GM21515 (cell line): ENCODE measurements at regions not wholly inside any gene's neighbourhood (a gene's known extent, or its start where the extent isn't known, plus 50 kb on each side); places are given as distances from the start of the nearest gene placed in this dataset.

ENCODE experiments used
- ATAC-seq: cut with Tn5 transposase; IDR thresholded peaks from one replicate; pipeline ENCODE4 v1.9.1; 2021; ENCODE audit not compliant: unreplicated experiment

DNA sequence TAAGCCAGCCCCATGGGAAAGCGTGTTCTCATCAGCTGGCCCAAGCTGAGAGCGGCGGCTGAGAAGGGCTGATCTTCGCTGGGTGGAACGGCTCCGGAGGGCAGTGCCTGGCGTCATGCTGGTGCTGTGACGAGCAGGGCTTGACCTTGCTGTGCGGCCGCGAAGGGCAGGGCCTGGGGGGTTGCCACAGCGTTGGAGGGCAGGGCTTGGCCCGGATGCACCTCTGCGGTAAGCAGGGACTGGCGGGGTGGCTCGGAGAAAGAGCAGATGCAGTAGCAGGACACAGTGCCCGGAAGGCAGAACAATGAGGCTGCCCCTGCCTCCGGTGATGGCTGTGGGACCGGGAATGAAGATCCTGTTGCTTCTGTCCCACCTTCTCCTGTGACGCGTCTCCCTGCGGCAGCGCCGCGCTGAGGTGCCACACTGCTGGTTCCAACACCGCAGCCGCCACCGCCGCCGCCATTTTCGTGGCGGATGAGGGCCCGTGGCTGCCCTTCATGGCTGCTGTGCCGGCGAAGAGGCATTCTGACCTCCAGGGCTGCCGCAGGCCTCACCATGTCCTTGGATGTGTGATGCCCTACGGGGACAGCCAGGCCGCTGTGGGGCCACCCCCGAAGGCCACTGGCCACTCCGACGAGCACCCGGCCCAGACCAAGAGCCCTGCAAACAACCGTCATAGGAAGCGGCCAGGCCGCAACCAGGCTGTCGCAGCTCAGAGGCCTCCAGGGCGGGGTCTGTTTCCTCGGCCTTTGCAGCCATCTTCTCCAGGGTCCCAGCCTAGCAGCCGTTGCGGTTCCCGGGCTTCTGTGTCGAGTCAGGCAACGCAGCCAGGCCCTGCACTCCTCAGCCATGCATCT, 890.5 kb upstream of the CTNND2 start:
- ATAC-seq, result no peak

DNA sequence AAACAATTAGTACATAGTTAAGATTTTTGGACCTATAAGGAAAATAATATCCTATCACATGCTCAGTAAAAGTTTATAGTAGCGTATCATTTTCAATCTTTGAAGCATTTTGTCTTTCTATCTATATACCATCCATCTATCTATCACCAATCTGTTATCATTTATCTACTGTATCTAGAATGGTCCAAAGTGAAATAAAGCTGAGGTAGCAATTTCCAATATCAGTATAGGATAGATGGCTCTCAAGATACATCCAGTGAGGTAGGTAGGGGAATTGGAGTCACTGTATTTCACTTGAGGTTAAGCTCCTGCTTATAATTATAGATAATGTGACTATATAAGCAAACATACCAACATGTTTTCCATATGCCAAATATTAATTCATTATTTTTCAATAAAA, 889.1 kb upstream of the CTNND2 start:
- ATAC-seq, result no peak

DNA sequence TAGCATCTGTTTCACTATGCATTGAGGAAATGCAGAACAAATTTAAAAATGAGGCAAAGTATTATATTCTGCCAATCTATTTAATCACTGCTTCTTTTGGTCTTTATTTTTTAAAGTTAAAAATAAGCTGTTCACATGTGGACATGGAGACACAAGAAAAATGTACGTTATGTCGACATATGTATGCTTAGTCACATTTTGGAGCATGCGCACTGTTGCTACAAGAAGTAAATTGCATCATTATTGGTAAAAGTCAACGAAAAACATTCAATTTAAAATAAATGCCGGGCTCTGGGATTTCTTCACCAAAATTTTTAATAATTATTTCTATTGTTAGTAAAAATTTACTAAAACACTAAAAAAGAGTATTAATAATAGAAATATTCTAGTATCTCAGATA, 876.3 kb upstream of the CTNND2 start:
- ATAC-seq, result no peak

DNA sequence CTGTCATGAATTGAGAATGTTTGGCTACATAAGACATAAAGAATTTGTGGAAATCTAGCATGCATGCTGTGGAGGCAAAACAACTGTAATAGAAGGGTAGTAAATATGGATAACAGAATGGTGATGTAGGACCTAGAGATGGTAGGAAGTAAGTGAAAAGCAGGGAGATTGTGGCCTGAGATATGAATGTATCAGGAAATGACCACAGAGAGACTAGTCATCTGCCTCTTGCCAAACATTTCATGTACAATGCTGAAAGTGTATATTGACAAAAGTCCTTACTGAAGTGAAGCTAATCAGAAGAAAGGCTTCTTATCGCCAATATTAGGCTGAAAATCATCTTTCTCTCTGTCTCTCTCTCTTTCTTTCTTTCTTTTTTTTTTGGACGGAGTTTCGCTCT, 873.1 kb upstream of the CTNND2 start:
- ATAC-seq, result no peak

DNA sequence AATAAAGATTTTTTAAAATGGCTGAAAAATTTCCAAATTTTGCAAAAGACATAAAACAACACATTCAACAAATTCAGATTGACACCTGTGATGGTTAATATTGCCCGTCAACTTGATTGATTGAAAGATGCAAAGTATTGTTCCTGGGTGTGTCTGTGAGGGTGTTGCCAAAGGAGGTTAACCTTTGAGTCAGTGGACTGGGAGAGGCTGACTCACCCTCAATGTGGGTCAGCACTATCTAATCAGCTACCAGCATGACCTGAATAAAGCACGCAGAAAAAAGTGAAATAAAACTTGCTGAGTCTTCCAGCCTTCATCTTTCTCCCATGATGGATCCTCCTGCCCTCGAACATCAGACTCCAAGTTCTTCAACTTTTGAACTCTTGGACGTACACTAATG, 868.0 kb upstream of the CTNND2 start:
- no peak for ATAC-seq

DNA sequence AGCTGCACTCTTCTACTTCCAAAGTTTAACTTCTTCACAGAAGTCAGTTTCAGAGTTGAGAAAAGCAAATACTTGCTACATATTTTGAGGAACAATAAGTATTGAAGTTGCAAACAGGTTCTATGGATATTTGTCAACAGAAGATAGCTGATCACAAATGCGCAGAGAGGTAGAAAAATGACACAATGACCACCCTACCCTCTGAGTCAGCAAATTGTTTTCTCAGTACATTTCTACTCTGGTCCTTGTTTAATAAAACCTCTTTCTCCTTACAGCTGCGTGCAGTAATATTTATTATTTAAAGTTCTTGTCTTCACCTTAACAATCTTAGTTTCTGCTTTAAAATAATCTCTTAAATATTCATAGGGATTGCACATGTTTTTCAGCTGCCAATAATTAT, 855.1 kb upstream of the CTNND2 start:
- ATAC-seq, result no peak

DNA sequence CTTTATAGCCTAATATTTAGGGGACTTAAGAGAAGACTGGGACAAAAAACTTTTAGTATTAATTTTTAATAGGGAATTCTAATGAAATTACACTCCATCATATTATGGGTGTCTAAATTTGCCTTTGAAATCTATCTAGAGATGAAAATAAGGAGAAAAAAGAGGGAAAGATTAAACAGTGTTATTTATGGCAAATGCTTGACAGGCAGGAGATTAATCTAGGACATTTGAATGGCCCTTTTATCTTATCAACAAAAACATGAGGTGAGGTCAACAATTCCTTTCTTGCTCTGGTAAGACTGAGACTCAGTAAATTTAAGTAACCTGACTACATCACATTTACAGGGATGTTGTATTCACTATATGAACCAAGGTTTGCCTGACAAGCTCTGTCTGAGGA, 852.8 kb upstream of the CTNND2 start:
- no peak for ATAC-seq

DNA sequence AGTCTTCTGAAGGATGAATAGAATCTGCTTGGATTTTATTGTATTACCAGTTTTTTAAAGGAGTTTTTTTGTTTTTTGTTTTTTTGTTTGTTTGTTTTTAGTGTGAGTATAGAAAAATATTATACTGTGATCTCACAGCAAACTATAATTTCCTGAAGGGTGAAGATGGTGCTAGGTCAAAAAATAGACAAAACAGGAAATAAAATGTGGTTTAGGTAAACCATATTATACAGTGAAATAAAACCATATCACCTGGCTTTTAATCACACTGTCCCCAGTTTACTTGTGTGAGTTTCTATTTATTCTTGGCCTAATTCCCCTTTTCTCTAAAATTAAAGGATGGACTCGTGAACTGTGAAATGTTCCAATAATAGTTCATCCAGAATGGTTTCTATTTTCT, 841.3 kb upstream of the CTNND2 start:
- ATAC-seq, result no peak

DNA sequence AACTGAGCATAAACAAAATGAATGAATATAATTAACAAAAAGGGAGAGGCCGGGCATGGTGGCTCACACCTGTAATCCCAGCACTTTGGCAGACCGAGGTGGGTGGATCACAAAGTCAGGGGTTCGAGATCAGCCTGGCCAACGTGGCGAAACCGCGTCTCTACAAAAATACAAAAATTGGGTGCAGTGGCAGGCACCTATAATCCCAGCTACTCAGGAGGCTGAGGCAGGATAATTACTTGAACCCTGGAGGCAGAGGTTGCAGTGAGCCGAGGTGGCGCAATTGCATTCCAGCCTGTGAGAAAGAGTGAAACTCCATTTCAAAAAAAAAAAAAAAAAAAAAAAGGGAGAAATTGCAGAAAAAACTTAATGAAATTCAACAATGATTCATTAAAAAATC, 839.3 kb upstream of the CTNND2 start:
- ATAC-seq, result no peak

DNA sequence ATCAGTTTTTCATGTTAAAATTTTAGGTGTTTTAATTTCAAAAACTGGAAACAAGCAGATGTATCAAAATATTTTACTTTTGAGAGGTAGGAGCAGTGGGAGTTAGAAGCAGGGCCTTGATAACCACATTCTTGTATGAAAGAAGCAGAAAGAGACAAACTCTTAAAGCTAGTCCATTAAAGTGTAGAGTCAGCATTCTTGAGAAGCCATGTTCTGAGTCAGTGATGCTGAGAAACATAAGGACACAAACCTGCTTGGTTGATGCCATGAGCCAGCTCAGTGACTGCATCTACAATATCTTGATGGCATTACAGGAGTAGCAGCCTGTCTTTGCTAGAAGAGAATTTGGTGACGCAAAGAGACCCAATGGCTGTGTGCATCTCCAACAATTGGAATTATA, 826.1 kb upstream of the CTNND2 start:
- no peak for ATAC-seq

DNA sequence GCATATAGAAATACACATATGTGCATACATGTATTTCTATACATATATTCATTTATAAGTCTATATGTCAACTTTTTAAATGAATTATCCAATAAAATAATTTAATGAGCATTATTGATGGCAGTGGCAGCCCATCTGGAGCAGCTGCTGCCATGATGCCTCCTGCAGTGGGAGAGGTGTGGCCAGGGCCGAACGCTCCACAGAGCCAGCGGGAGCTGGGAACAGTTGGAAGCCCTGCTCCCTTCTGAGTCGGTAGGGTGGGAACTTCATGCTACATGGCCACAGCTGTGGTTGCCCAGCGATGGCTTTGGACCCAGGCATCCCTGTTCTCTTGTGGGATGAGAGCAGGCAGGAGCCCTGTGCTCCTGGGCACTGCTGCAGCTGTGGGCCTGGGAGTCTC, 812.4 kb upstream of the CTNND2 start:
- no peak for ATAC-seq

DNA sequence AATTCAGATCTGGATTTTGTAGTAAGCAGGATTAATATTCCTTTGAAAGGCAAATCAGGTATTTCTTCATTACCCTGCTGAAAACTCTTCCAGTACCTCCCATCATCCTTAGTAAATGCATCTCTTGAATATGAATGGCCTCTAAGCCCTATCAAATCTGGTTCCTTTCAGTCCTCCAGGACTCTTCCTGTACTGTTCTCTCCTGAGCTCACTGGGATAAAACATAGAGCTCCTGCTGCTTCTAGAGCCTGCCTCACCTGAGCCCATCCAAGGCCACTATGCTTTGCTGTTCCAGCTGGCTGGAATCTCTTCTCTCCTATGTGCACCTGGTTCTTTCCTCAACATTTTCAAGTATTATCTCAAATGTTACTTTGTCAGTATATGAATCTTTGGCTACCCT, 803.3 kb upstream of the CTNND2 start:
- ATAC-seq, result no peak

DNA sequence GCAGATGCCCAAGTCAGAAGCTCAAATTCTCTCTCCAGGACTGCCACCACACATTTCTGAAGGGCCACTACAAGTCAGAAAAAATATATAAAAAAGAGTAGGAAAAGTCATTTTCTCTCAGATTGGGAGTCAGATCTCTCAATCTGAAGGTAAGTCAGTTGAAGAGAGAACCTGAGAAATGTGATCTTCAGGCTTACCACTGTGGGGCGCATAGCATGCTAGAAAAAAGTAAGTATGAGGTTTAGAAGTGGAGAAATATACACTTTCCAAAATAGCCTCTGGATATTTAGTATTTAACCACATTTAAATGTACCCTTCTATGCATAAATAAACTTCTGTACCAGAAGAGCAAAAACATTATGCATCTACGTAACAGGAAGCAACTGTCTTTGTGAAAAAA, 800.7 kb upstream of the CTNND2 start:
- ATAC-seq, result no peak

DNA sequence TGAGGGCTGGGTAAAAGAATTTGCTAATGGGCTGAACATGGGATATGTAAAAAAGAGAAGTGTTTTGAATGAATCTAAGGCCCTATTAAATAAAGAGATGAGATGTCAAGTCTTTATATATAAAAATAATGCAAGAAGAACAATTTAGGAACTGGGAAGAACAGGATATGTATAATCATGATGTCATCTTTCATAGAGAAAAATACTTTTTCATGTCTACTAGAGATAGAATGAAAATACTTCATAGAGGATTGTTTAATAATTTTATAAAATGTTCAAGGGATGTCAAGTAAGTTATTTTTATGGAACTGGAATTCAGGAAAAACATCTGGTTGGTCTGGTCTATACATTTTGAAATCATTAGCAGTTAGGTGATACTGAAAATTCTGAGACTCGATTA, 799.0 kb upstream of the CTNND2 start:
- no peak for ATAC-seq

DNA sequence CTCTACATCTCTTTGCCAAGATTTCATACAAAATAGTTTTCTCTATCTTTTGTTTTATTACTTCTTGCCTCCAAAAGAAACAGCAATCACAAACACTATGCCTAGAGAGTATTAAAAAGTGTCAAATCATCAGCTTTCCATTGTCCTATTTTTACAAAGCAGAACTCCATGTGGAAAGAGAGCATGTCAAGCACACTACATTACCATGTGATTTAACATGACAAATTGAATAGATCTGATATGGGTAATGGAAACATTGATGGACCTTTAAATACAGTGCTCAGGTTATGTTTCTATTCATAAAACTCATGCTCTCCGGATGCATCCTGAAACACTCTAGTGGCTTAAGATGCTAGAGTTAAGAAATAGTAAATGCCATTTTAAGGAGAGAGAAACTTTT, 791.4 kb upstream of the CTNND2 start:
- no peak for ATAC-seq

DNA sequence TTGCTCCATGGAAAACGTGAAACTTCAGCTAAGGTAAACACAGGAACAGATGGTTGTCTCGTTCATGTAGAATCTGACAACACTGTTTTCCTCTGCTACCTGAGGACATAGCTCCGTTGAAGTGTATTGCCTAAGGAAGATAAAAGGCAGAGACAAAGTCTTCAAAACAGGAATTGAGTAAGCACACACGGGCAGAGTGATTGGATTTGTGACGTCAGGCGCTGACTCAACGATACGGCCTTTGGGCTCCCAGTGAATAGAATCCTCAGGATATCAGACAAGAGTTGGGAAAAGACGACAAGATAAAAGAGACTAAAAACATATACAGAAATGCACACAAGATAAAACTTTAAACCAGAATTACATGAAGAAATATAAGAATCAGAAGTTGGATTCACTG, 787.1 kb upstream of the CTNND2 start:
- no peak for ATAC-seq

DNA sequence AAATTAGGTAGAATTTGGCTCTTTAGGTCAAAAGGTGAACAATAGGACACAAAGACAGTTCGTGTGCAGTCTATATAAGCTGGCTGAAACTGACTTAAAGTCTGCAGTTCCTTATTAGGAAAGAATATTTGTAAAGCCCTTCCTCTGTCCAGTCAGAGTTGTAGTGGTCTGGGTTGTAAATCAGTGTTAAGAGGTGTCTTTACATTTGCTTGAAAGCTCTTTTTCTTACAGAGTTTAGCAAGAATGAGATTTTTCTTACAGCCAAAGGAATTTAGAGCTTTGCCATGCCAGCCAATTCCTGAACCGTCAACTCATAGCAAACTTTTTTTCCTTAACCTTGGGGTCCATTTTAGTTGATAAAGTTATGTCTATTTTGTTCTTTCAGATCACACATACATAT, 786.1 kb upstream of the CTNND2 start:
- ATAC-seq, result no peak

DNA sequence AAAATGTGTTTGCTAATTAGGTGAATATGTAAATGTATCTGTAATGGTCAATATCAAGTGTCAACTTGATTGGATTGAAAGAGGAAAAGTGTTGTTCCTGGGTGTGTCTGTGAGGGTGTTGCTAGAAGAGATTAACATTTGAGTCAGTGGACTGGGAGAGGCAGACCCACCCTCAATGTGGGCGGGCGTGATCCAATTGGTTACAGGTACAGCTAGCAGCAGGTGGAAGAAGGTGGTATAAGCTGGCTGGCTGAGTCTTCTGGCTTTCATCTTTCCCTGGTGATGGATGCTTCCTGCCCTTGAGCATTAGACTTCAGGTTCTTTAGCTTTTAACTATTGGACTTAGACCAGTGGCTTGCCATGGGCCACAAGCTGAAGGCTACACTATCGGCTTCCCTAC, 779.0 kb upstream of the CTNND2 start:
- ATAC-seq, result no peak

DNA sequence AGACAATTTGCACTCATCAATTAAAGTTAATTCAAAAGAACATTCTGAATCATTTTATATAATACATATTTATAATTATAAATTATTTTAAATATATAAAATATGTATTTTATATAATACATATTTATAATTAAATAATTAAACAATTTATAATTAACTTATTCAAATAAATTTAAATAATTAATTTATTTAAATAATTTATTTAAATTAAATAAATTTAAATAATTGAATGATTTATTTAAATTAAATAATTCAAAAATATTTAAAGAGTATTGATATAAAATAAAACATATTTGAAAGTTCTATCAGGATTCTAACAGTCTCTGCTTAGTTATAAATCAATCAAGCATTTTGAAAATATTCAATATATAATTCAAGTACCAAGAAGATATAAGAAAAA, 775.5 kb upstream of the CTNND2 start:
- ATAC-seq, result no peak

DNA sequence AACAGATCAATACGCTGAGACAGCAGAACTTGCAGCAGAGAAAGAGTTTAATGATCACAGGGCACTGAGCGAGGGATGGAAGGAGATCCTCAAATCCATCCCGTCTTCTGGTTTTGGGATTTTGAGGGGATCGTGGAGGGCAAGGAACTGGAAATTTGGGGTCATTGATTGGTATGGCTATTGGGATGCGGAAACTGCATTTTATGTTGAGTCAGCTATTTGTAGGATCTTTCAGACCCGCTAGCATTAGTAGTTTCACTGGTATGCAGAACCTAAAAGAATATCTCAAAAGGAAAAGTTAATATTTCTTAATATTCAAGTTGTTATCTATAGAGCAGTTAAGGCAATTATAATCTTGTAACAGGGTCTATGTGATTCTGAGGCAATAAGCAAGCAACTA, 771.7 kb upstream of the CTNND2 start:
- ATAC-seq, result no peak

DNA sequence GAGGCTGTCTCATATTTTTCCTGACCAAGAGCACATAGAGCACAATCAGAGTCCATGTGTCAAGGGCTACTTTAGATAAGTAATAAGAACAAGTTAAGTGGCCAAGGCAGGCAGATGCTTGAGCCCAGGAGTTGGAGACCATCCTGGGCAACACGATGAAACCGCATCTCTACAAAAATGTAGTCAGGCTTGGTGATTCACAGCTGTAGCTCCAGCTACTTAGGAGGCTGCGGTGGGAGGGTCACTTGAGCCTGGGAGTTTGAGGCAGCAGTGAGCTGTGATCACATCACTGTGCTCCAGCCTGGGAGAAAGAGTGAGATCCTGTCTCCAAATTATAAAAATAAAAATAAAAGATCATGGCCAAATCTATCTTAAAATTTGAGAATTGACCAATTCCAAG, 767.9 kb upstream of the CTNND2 start:
- ATAC-seq, result no peak

DNA sequence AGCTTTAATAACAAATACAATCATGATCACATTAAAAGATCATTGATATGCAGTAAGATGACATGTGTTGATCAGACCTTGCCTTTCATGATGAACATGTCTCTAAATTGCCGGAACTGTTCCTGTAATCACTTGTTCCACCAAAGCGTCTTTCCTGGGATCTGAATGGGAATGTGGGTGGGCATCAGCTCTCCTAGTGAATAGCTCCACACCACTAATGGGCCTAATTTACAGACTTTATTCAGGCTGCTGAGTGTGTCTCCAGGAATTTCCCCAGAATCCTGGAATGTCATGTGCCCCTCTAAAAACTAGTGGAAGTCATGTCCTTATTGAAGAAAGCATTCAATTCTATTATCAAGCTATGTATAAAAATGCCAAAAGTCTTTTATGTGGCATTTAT, 765.1 kb upstream of the CTNND2 start:
- no peak for ATAC-seq

DNA sequence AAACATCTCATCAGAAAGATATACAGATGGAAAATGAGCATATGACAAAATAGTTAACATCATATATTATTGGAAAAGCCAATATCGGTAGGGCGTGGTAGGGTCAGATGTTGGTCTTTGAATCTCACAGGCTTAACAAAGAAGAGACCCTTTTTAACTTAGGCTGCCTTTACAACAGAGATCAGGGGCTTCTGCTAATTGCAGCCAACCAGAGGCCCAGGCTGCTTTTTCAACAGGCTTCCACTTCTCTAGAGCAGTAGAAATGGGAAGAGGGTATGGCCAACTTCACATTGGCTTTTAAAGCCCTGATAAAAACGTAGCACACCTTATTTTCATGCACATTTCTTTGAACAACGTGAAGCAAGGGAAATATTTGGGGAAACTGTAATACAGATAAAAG, 764.3 kb upstream of the CTNND2 start:
- ATAC-seq, result no peak
